ENCODE measurements at regions not wholly inside any gene's neighbourhood (a gene's known extent, or its start where the extent isn't known, plus 50 kb on each side); places are given as distances from the start of the nearest gene placed in this dataset.

- WGBS (ENCODE audit: low lambda C conversion rate): 36% methylated on average over 2 of the region's 2 CpGs
- H3K9ac ChIP-seq: no peak overlapping the region
- no peaks in the 10 kb centered on the region for H3K27me3 ChIP-seq (ENCODE audit: insufficient read depth)
- ChIA-PET POLR2A (no interaction called here), CTCF (interaction anchor here (0.6 to 1.7 kb wide), 12 partner anchors 8 to 892 kb away, joined by 3 to 5 read pairs (median 4); no protein-coding TSS in a partner anchor)
- no peaks in the 10 kb centered on the region; a peak in 2 of 4 replicates for H3K4me1 ChIP-seq (ENCODE audit: control insufficient read depth in 1 of 2, insufficient read depth in 2 of 2, low read depth in 1 of 2, low read length in 1 of 2)
- no peak overlapping the region for H3K27ac ChIP-seq (ENCODE audit: low read depth in 2 of 2, low read length in 1 of 2)
- H3K4me2 ChIP-seq: no peak overlapping the region
- no peaks in the 10 kb centered on the region for H3F3A ChIP-seq (replicated peaks; ENCODE audit: insufficient read depth)
- TF ChIP-seq TEAD4 (IDR thresholded peaks at IDR 0.05; ENCODE audit: borderline replicate concordance, insufficient read depth) (0 out of 2 replicates have a peak, but pooled peaks have one; percentile 49), SMC3 (IDR thresholded peaks at IDR 0.05; ENCODE audit: low read depth, low read length) (peak; percentile 57), CTCF (IDR thresholded peaks at IDR 0.05) (peak; percentile 79), FOSL2 (IDR thresholded peaks at IDR 0.05; ENCODE audit: borderline replicate concordance, low read depth) (no peak), IRF3 (IDR thresholded peaks at IDR 0.05; ENCODE audit: low read depth, low read length) (no peak), SIN3A (IDR thresholded peaks at IDR 0.05; ENCODE audit: borderline replicate concordance, low read depth, low read length) (no peak), USF1 (IDR thresholded peaks at IDR 0.05; ENCODE audit: borderline replicate concordance, low read depth) (no peak), RFX5 (IDR thresholded peaks at IDR 0.05; ENCODE audit: low read length) (no peak), REST (IDR thresholded peaks at IDR 0.05; ENCODE audit: low read depth, low read length) (no peak), MEF2A (IDR thresholded peaks at IDR 0.05; ENCODE audit: borderline replicate concordance, low read depth) (no peak), RXRA (IDR thresholded peaks at IDR 0.05; ENCODE audit: borderline replicate concordance, low read depth) (no peak), NRF1 (IDR thresholded peaks at IDR 0.05; ENCODE audit: low read depth, low read length) (no peak), FOXJ3 (CRISPR knock-in tag; IDR thresholded peaks at IDR 0.05) (no peak), MXI1 (IDR thresholded peaks at IDR 0.05; ENCODE audit: low read depth, low read length) (no peak), EZH2phosphoT487 (IDR thresholded peaks at IDR 0.05; ENCODE audit: borderline replicate concordance, low read depth) (no peak), ELF1 (IDR thresholded peaks at IDR 0.05) (no peak), NFIC (IDR thresholded peaks at IDR 0.05; ENCODE audit: borderline replicate concordance) (no peak), USF2 (IDR thresholded peaks at IDR 0.05; ENCODE audit: borderline replicate concordance, low read depth, low read length) (no peak), TAF1 (IDR thresholded peaks at IDR 0.05; ENCODE audit: borderline replicate concordance, low read depth, low read length) (no peak), FOXM1 (IDR thresholded peaks at IDR 0.05; ENCODE audit: low read depth) (no peak), RAD21 (IDR thresholded peaks at IDR 0.05; ENCODE audit: low read length) (peak; percentile 71), CHD2 (IDR thresholded peaks at IDR 0.05; ENCODE audit: low read length, partially characterized antibody) (no peak)
- no peaks in the 10 kb centered on the region for H3K9me3 ChIP-seq
- DNase-seq: peak; percentile 14
- H4K20me1 ChIP-seq (ENCODE audit: insufficient read depth): no peaks in the 10 kb centered on the region
- no peaks in the 10 kb centered on the region for H3K36me3 ChIP-seq (replicated peaks in 1 of 2; ENCODE audit: control insufficient read depth in 1 of 2, insufficient read depth in 2 of 2, low read length in 1 of 2)
- H3K4me3 ChIP-seq (ENCODE audit: low read depth in 2 of 2, low read length in 1 of 2): no peak overlapping the region; a peak in 1 of 4 replicates
- H2AFZ ChIP-seq (ENCODE audit: low read depth): no peak overlapping the region
- H3K79me2 ChIP-seq (ENCODE audit: insufficient read depth): no peaks in the 10 kb centered on the region
- H3K9me2 ChIP-seq: no peaks in the 10 kb centered on the region
Observed at GRCh38 chr2:164061129-164061746, 325.4 kb upstream of the FIGN start.

Measured in SK-N-SH (cell line).